OCI-LY7 (cell line): ENCODE measurements at regions not wholly inside any gene's neighbourhood (a gene's known extent, or its start where the extent isn't known, plus 50 kb on each side); places are given as distances from the start of the nearest gene placed in this dataset.

Experiments used
- BruUV-seq: library from RNA; stranded (reverse); fragments of 400-500 nt; replicated peaks from 2 replicates; lab custom pipeline; 2021; lab: Mats Ljungman, UMichigan
- CTCF ChIA-PET: fragments of 300-600 bp; sonication (Branson Sonifier 250); formaldehyde crosslinking; loops from one replicate; lab custom pipeline; 2022; ENCODE audit warnings: antibody characterized with exemption; ENCODE audit not compliant: unreplicated experiment; lab: Charles Lee
- POLR2A ChIA-PET: fragments of 300-600 bp; sonication (Branson Sonifier 250); formaldehyde crosslinking; loops from one replicate; lab custom pipeline; 2022; ENCODE audit warnings: antibody characterized with exemption; lab: Charles Lee
- DNase-seq: peaks from one replicate; pipeline ENCODE4 v3.0.0-alpha.2; 2015; ENCODE audit warnings: low spot score
- H2AFZ ChIP-seq: fragments of 200-600 bp; sonication (generic), shearing (Covaris generic); 2 replicates; pipeline ENCODE4 v1.6.1; 2014; ENCODE audit warnings: mild to moderate bottlenecking, antibody characterized with exemption, low read length, moderate library complexity
- H3K27ac ChIP-seq: fragments of 200-600 bp; sonication (generic); 2 replicates; pipeline ENCODE4 v1.5.1; 2014; ENCODE audit warnings: mixed run types, low read depth, mild to moderate bottlenecking, moderate library complexity, low read length, inconsistent platforms; ENCODE audit not compliant: poor library complexity, severe bottlenecking
- H3K36me3 ChIP-seq: fragments of 200-600 bp; sonication (generic); 2 replicates; pipeline ENCODE4 v1.6.1; 2014; ENCODE audit warnings: mild to moderate bottlenecking, antibody characterized with exemption, low read length, moderate library complexity, mixed read lengths; ENCODE audit not compliant: insufficient read depth
- H3K4me1 ChIP-seq: fragments of 200-600 bp; sonication (generic); 2 replicates; pipeline ENCODE4 v1.5.1; 2014; ENCODE audit warnings: mild to moderate bottlenecking, low read length; ENCODE audit not compliant: insufficient read depth, poor library complexity, severe bottlenecking
- H3K4me2 ChIP-seq: fragments of 200-600 bp; sonication (generic); 2 replicates; pipeline ENCODE4 v1.6.1; 2014; ENCODE audit warnings: mild to moderate bottlenecking, low read length
- H3K4me3 ChIP-seq: fragments of 200-600 bp; sonication (generic); 2 replicates; pipeline ENCODE4 v1.5.1; 2014; ENCODE audit warnings: mild to moderate bottlenecking, low read depth, low read length; ENCODE audit not compliant: poor library complexity, severe bottlenecking
- H3K79me2 ChIP-seq: fragments of 200-600 bp; sonication (generic); 2 replicates; pipeline ENCODE4 v1.6.1; 2016; ENCODE audit warnings: low read depth, mild to moderate bottlenecking, low read length, moderate library complexity, mixed read lengths; ENCODE audit not compliant: insufficient read depth
- H3K9me2 ChIP-seq: fragments of 200-600 bp; sonication (generic); 2 replicates; pipeline ENCODE4 v1.6.1; 2016; ENCODE audit warnings: mild to moderate bottlenecking, low read length, mixed read lengths; ENCODE audit not compliant: insufficient read depth
- H3K9me3 ChIP-seq: fragments of 200-600 bp; sonication (generic); 2 replicates; pipeline ENCODE4 v1.6.1; 2014; ENCODE audit warnings: mild to moderate bottlenecking, mixed run types, low read length, mixed read lengths
- H4K20me1 ChIP-seq: fragments of 200-600 bp; sonication (generic); 2 replicates; pipeline ENCODE4 v1.6.1; 2014; ENCODE audit warnings: mild to moderate bottlenecking, antibody characterized with exemption, low read length, moderate library complexity, mixed read lengths; ENCODE audit not compliant: insufficient read depth
- EZH2phosphoT487 ChIP-seq: fragments of 200-600 bp; sonication (generic); IDR thresholded peaks from 2 replicates; pipeline ENCODE4 v1.6.1; 2018; ENCODE audit warnings: low read depth, borderline replicate concordance, mild to moderate bottlenecking, mixed run types, antibody characterized with exemption, low read length, moderate library complexity, mixed read lengths
- intact Hi-C: fragments of 100-400 bp; cut with micrococcal nuclease; formaldehyde crosslinking; loops from one replicate; pipeline ENCODE4 v1.10.0; 2022; ENCODE audit not compliant: unreplicated experiment
- TF ChIP-seq, protein P1 (sequence below): fragments of 200-600 bp; sonication (generic); conservative IDR thresholded peaks from 2 replicates; pipeline ENCODE4 v1.5.1; 2014; ENCODE audit warnings: mild to moderate bottlenecking, antibody characterized with exemption, low read length, moderate library complexity, mixed read lengths

DNA sequence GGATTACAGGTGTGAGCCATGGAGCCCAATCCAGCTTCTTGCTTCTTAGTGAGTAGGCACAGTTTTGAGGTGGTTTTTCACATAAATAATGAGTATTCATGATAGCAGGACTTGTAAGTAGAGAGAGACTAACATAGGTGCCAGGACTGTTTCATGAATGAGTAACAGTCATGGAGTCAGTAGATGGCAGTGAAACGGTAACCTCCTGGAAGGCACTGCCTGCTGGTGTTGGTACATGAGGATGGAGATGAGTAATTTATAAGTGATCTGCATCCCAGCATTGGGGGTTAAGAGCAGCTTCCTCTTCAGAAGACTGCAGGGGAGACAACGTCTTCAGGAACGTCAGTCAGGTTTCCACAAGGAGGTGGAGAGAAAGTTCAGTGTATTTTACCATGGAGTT, 143.8 kb downstream of the HAUS1 start:
- DNase-seq = no peak
- ChIA-PET POLR2A (no interaction called here), CTCF (no interaction called here)
- Histone ChIP-seq H3K36me3 (no peaks in the 10 kb centered on the region; the same call in 1 of the 2 replicates), H3K9me2 (no peaks in the 10 kb centered on the region), H4K20me1 (no peaks in the 10 kb centered on the region), H3K79me2 (peaks cover 18% of the 10 kb centered on the region; the same call in 1 of the 2 replicates), H3K4me1 (peaks cover 27% of the 10 kb centered on the region), H3K27ac (no peak overlapping the region), H3K4me2 (no peak overlapping the region), H3K4me3 (no peak overlapping the region), H3K9me3 (no peaks in the 10 kb centered on the region), H2AFZ (no peak overlapping the region)
- intact Hi-C loops = no loop called here
- TF ChIP-seq, protein P1, sequence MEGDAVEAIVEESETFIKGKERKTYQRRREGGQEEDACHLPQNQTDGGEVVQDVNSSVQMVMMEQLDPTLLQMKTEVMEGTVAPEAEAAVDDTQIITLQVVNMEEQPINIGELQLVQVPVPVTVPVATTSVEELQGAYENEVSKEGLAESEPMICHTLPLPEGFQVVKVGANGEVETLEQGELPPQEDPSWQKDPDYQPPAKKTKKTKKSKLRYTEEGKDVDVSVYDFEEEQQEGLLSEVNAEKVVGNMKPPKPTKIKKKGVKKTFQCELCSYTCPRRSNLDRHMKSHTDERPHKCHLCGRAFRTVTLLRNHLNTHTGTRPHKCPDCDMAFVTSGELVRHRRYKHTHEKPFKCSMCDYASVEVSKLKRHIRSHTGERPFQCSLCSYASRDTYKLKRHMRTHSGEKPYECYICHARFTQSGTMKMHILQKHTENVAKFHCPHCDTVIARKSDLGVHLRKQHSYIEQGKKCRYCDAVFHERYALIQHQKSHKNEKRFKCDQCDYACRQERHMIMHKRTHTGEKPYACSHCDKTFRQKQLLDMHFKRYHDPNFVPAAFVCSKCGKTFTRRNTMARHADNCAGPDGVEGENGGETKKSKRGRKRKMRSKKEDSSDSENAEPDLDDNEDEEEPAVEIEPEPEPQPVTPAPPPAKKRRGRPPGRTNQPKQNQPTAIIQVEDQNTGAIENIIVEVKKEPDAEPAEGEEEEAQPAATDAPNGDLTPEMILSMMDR = no peak
- TF ChIP-seq EZH2phosphoT487 = no peak
- BruUV-seq = no TSS peak

DNA sequence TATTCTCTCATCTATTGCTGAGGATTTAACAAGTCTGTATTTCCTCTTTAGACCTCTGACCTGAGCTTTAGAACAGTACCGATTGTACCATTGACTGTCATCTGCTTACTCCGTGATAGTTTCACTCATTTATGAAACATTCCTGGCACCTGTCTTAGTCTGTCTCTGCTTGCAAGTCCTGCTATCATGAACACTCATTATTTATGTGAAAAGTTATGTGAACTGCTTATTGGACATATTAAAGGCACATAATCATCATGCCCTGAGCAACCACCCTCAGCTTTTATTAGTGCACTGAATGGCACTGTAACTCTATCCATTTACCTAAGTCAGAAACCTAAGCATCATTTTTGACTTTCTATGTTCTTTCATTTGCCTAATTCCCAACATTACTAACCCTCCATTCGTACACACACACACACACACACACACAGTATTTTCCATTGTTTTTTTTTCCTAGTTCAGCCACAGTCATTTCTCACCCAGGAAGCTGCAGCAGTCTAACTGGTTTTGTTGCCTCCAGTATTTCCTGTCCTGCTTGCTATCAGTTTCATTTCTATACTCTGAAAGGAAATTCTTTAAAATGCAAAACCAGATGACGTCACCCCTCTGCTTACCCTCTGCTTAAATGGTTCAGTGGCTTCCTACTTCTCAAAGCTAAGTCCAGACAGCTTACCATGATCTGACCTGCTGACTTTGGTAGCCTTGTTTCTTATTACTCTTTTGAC, 146.1 kb downstream of the HAUS1 start:
- peak overlapping the region; percentile 62 for H3K4me3 ChIP-seq
- peak overlapping the region; percentile 83 for H3K4me2 ChIP-seq
- DNase-seq = peak; percentile 85
- H4K20me1 ChIP-seq = no peaks in the 10 kb centered on the region
- H3K79me2 ChIP-seq = peaks cover 20% of the 10 kb centered on the region; the same call in 1 of the 2 replicates
- no TSS peak for BruUV-seq
- peak overlapping the region; percentile 78 for H3K27ac ChIP-seq
- ChIA-PET CTCF (interaction anchor here (0.8 kb wide), 1 partner anchor 77 kb away, joined by 3 read pairs; a partner anchor contains a TSS), POLR2A (interaction anchor here (0.6 to 1.6 kb wide), 5 partner anchors 10 to 161 kb away, joined by 3 to 4 read pairs (median 3); no protein-coding TSS in a partner anchor)
- no peaks in the 10 kb centered on the region for H3K9me2 ChIP-seq
- H2AFZ ChIP-seq = no peak overlapping the region; the same call in 1 of the 2 replicates
- H3K9me3 ChIP-seq = no peaks in the 10 kb centered on the region
- TF ChIP-seq, protein P1 = no peak
- TF ChIP-seq EZH2phosphoT487 = no peak
- H3K36me3 ChIP-seq = peaks cover 12% of the 10 kb centered on the region
- intact Hi-C loops = loop anchor here (5.0 kb wide), 1 partner anchor 78 kb away; a partner anchor contains a TSS
- peaks cover 27% of the 10 kb centered on the region for H3K4me1 ChIP-seq

DNA sequence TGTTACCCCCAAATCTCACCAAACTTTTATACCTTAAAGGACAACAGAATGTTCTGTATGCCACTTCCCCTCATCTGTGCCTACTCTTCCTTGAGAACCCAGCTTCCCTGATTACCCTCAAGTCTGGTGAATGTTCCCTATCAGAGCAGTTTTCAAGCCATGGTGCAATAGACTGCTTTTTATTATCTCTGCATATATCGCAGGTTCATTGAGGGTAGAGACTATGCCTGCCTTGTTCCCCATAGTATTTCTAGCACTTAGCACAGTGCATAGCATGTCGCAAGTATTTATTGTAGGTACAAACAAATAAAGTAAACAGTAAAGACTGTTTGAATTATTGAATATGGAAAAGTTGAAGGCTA, 146.6 kb downstream of the HAUS1 start:
- Histone ChIP-seq H3K9me3 (no peaks in the 10 kb centered on the region), H2AFZ (no peak overlapping the region; the same call in 1 of the 2 replicates), H3K79me2 (peaks cover 20% of the 10 kb centered on the region; the same call in 1 of the 2 replicates), H3K4me3 (peak overlapping the region; percentile 62), H3K36me3 (peaks cover 12% of the 10 kb centered on the region), H3K27ac (peak overlapping the region; percentile 78), H3K4me2 (peak overlapping the region; percentile 83), H4K20me1 (no peaks in the 10 kb centered on the region), H3K9me2 (no peaks in the 10 kb centered on the region), H3K4me1 (peaks cover 27% of the 10 kb centered on the region)
- DNase-seq = no peak
- TF ChIP-seq, protein P1 = no peak
- no peak for TF ChIP-seq EZH2phosphoT487
- ChIA-PET CTCF (interaction anchor here (0.8 kb wide), 1 partner anchor 77 kb away, joined by 3 read pairs; a partner anchor contains a TSS), POLR2A (interaction anchor here (0.6 to 1.6 kb wide), 4 partner anchors 27 to 142 kb away, joined by 3 to 4 read pairs (median 3); no protein-coding TSS in a partner anchor)
- intact Hi-C loops = loop anchor here (5.0 kb wide), 1 partner anchor 78 kb away; a partner anchor contains a TSS
- BruUV-seq = no TSS peak
